GM19238 (cell line): ENCODE measurements at regions not wholly inside any gene's neighbourhood (a gene's known extent, or its start where the extent isn't known, plus 50 kb on each side); places are given as distances from the start of the nearest gene placed in this dataset.
"Not testable (repeated sequence)": the region's sequence is repeated elsewhere in the genome, so short reads cannot be mapped to it uniquely, and the experiment has no call there.

Experiments
- DNase-seq: peaks from one replicate; pipeline ENCODE4 v3.0.0; 2011; ENCODE audit warnings: low spot score; ENCODE audit not compliant: insufficient read length

GRCh38 chr6:27157459-27158315, 89.8 kb upstream of the PRSS16 start:
- no peak for DNase-seq

DNA sequence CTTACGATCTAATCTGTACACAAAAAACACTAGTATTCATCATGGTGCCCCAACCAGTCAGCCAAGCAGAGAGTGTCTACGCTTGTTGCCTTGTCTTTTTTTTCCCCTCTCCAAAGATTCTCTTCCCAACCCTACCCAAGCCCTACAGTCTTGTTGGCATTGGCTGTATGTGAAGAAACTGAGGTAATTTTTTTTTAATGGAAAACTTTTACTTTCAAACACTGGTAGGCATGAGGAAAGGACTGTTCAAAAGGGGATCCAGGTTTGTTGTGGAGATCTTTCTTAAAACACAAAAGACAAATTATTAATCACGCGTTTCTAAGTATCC, 89.2 kb upstream of the PRSS16 start:
- DNase-seq = no peak

GRCh38 chr6:27159725-27160124, 87.8 kb upstream of the PRSS16 start:
- DNase-seq = no peak

DNA sequence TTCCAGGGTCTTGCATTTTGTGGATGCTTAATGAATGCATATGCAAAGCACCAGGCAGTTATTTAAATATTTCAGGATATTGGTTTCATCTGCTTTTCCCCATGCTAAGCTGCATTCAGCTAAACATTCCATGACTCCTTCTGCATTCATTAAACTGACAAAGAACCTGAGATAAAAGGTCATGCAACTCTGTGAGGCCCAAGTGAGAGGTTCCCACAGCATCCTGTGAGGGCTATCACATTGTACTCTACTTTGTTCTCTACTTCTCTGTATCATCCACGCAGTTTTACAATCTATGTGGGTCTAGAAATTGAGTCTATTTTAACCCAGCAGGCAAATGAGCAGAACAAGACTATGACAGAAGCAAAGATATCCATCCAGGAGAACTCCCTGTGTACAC, 86.4 kb upstream of the PRSS16 start:
- no peak for DNase-seq

- DNase-seq = no peak
Measured at GRCh38 chr6:27161603-27161945, 85.9 kb upstream of the PRSS16 start.

GRCh38 chr6:27161946-27162603, 85.4 kb upstream of the PRSS16 start:
- no peak for DNase-seq

- DNase-seq = no peak
Measured at GRCh38 chr6:27163834-27164233, 83.7 kb upstream of the PRSS16 start.

GRCh38 chr6:27168108-27168507, 79.4 kb upstream of the PRSS16 start:
- DNase-seq = no peak

DNA sequence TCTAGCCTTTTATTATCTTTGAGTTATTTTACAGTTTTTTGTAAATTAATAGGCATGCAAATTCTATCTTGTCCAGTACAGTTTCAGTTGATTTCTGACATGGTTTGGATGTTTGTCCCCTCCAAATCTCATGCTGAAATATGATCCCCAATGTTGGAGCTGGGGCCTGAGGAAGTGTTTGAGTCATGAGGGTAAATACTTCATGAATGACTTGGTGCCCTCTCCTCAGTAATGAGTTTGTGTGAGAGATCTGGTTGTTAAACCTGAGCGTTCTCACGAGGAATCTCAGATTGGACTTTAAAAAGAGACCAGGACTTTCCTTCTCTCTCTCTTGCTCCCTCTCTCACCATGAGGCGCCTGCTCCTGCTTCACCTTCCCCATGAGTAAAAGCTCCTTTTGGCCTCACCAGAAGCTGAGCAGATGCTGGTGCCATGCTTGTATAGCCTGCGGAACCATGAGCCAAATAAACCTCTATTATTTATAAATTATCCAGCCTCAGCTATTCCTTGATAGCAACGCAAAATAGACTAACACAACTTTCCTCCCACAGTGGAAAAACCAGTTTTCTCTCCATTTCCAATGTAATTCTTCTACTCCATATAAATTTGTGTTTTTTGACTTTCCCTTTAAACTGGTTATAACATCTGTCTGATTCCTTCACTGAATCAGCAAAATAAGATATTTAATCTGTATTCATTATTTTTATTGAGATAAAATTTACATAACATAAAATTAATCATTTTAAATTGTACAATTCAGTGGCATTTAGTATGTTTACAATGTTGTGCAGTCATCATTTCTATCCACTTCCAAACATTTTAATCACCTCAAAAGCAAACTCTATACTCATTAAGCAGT, 78.7 kb upstream of the PRSS16 start:
- no peak for DNase-seq

GRCh38 chr6:27172524-27173231, 74.8 kb upstream of the PRSS16 start:
- not testable (repeated sequence) for DNase-seq

DNA sequence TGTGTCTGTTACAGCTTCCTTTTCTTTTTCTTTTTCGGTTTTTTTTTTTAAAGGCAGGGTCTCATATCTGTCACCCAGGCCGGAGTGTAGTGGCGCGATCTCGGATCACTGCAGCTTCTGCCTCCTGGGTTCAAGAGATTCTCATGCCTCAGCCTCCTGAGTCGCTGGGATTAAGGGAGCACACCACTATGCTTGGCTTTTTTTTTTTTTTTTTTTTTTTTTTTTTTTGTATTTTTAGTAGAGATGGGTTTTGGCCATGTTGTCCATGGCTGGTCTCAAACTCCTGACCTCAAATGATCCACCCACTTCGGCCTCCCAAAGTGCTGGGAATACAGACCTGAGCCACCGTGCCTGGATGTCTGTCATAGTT, 74.3 kb upstream of the PRSS16 start:
- not testable (repeated sequence) for DNase-seq

- no peak for DNase-seq
Measured at GRCh38 chr6:27174958-27175357, 72.5 kb upstream of the PRSS16 start.

DNA sequence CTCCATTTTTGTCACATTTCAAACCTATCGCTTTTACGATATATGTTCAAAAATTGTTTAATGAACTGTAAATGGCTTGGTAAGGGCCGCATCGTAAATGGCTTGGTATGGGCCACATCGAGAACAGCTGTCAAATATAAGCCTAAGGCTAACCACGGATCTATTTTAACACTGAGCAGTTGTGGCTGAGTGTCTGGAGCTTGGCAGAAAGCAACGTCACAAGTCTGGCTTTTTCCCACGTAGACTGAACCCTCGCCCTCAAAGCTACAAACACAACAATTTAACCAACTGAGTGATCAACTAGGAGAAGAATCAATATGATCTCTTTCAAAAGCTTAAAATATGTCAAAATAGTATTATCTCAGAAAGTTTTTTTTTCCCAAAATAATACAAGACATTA, 71.4 kb upstream of the PRSS16 start:
- DNase-seq = no peak

GRCh38 chr6:27176523-27177484, 70.7 kb upstream of the PRSS16 start:
- no peak for DNase-seq

DNA sequence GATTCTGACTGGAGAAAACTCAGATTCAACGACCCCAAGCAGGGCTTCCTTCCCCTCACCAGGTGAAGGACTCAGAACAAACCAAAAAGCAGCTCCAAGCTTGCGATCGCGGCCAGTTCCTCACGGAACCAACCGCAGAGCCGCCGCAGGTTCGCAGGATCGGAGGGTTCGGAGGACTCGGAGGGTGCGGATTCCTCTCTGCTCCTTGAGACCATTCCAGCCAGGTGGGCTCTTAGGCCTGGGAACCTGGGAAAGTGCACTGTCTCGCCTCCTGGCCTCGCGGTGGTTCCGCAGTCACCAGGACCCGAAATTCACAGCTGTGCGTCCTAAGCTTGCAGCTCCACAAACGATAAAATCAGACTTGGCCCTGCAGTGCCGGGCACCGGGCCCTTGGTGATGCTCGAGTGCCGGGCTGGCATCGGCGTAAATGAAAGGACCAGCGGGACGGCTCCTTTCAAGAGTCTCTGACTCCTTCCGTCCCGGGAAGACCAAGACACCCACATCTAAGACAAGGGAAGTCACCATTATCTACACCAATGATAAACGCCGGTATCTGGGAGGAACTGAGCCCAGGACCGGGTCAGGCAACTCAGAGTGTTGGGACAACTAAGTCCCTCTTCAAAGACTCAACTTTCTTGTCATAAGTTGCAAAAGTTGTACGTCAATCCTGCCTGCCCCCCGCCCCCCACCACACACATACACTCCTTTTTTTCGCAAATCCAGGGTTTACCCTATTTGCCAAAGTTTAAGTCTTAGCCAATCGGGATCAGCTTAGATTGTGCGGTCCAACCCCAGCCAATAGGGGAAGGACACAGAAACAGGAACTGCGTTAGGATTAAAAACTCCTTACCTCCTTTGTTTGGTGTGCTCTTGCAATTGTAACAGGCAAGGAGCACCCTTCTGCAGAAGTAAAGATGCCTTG, 69.8 kb upstream of the PRSS16 start:
- DNase-seq = peak; percentile 61

DNA sequence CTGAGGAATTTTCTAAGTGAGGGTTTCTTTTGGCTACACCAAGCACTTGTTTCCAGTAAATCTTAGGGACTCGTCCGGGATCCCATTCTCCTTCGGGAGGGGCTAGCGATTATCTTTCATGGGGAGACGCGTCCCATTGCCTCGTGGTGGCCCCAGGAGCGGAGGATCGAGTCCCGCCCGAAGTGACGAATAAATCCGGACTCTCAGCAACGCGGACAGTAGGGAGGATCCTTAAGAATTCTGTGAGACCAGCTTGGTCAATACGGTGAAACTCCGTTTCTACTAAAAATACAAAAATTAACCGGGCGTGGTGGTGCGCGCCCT, 69.1 kb upstream of the PRSS16 start:
- DNase-seq = no peak

- no peak for DNase-seq
Measured at GRCh38 chr6:27178860-27179259, 68.6 kb upstream of the PRSS16 start.

GRCh38 chr6:27183060-27183832, 64.3 kb upstream of the PRSS16 start:
- no peak for DNase-seq
